ENCODE measurements at regions not wholly inside any gene's neighbourhood (a gene's known extent, or its start where the extent isn't known, plus 50 kb on each side); places are given as distances from the start of the nearest gene placed in this dataset. TPM values are rescaled to one million over a fixed set of nuclear protein-coding genes. Genes with fewer than 3 reads are reported as not detected.

DNA sequence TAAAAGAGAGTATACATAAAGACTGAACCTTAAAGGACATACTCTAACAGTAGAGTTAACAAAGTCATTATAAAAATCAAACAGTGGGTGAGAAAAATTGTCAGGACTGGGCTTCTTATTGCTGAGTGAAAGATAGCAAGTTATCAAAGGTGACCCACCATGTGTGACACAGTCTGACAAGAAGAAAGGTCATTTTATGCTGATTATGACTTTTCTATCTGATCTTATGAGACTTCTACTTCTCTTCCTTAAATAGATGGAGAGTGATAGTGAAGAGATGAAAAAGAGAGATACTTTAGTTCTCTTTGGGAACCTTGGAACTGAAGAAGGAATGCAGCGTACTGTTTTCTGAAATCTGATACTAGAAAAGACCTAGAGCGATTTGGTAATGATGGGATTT lies 2157.1 kb downstream of the NCAM2 start:
- H3K4me1 ChIP-seq: no peaks in the 10 kb centered on the region
- no peaks in the 10 kb centered on the region for H3K36me3 ChIP-seq
- H3K9me3 ChIP-seq: no peaks in the 10 kb centered on the region
- DNase-seq: no peak
- no peak overlapping the region for H3K27ac ChIP-seq
- TF ChIP-seq, protein P1, sequence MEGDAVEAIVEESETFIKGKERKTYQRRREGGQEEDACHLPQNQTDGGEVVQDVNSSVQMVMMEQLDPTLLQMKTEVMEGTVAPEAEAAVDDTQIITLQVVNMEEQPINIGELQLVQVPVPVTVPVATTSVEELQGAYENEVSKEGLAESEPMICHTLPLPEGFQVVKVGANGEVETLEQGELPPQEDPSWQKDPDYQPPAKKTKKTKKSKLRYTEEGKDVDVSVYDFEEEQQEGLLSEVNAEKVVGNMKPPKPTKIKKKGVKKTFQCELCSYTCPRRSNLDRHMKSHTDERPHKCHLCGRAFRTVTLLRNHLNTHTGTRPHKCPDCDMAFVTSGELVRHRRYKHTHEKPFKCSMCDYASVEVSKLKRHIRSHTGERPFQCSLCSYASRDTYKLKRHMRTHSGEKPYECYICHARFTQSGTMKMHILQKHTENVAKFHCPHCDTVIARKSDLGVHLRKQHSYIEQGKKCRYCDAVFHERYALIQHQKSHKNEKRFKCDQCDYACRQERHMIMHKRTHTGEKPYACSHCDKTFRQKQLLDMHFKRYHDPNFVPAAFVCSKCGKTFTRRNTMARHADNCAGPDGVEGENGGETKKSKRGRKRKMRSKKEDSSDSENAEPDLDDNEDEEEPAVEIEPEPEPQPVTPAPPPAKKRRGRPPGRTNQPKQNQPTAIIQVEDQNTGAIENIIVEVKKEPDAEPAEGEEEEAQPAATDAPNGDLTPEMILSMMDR (IDR thresholded peaks at IDR 0.05): no peak
- intact Hi-C loops (cut with DNase I): no loop called here
- no peak overlapping the region for H3K4me3 ChIP-seq
- no peaks in the 10 kb centered on the region for H3K27me3 ChIP-seq
- no peak overlapping the region for H3K9ac ChIP-seq (ENCODE audit: low read depth in 2 of 2, low read length in 2 of 2)

DNA sequence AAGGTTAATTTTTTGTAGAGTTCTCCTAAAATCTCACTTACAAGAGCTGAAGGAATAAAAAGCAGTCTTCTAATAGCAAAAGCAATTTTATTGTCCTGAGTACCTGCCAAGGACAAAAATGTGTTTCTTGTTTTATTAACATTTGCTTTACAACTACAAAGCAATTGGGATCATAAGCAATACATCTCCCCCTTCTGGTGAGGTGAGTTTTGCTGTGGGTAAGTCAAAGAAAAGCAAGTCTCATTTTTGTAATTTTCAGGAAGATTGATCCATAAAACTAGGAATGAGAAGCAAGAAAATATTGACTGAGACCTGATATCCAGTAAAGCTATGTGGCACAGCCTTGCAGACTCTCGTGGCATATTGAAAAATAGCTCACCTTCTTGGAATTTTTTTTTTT lies 2162.7 kb downstream of the NCAM2 start:
- Histone ChIP-seq H3K36me3 (no peaks in the 10 kb centered on the region), H3K9ac (ENCODE audit: low read depth in 2 of 2, low read length in 2 of 2) (no peak overlapping the region), H3K4me1 (no peaks in the 10 kb centered on the region), H3K9me3 (no peaks in the 10 kb centered on the region), H3K27ac (no peak overlapping the region), H3K27me3 (no peaks in the 10 kb centered on the region), H3K4me3 (no peak overlapping the region)
- intact Hi-C loops (cut with DNase I): no loop called here
- TF ChIP-seq, protein P1 (IDR thresholded peaks at IDR 0.05): no peak
- DNase-seq: no peak

DNA sequence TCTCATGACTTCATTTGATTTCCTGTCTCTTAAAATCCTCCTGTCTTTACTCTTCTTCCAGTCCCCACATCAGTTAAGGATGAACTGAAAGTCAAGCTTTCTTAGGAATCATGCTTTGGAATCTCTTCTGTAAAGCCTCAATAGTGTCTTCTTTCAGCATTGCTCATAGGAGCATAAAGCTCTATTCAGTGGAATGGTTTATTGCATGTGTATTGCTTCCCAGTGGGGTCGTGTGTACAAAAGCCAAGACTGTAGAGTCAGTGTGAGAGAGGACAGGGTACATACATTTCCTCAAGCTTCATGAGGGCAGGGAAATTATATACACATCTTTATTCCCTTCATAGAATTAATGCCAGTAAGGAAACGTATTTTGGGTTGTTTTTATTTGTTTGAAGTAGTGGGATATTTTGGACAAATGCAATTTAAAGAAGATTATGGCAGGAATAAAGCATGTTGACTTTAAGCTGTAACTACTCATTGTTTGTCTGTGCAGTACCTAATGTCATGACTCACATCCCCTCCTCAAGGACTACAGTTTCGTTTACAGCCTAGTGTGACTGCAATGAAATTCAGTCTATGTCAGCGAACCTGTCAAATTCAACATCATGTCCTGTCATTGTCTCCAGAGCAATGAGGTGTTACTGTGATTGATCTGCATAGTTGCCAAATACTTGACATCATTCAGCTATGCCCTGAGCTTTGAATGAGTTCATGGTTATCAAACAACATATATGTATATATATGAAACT lies 2164.2 kb downstream of the NCAM2 start:
- TF ChIP-seq, protein P1 (IDR thresholded peaks at IDR 0.05): no peak

More for the DNA sequence above, 2164.2 kb downstream of the NCAM2 start:
- no peaks in the 10 kb centered on the region for H3K27me3 ChIP-seq
- intact Hi-C loops (cut with DNase I): no loop called here
- no peak for DNase-seq
- H3K36me3 ChIP-seq: no peaks in the 10 kb centered on the region
- H3K9me3 ChIP-seq: no peaks in the 10 kb centered on the region
- H3K27ac ChIP-seq: no peak overlapping the region
- no peak overlapping the region for H3K9ac ChIP-seq (ENCODE audit: low read depth in 2 of 2, low read length in 2 of 2)
- H3K4me1 ChIP-seq: no peaks in the 10 kb centered on the region
- H3K4me3 ChIP-seq: no peak overlapping the region

Small RNA genes in the stretch of these regions (microRNA-seq; reads per million reads assigned to microRNA genes)
- gene MIR6130: not detected
